Spinal cord (tissue), 9 donors: ENCODE measurements at regions not wholly inside any gene's neighbourhood (a gene's known extent, or its start where the extent isn't known, plus 50 kb on each side); places are given as distances from the start of the nearest gene placed in this dataset.
A peak's percentile ranks its signal among the peaks of the same experiment; 100 is the strongest.

Source experiments
- DNase-seq, 6 donors: peaks; one replicate each; pipeline versions ENCODE4 v3.0.0 to v3.0.0-alpha.2; 2013 to 2015; ENCODE audit warnings: low spot score in 6 of 6, low read depth in 4 of 6
- H3K27ac ChIP-seq: one replicate; pipeline ENCODE4 v1.5.1; 2013; ENCODE audit warnings: low read depth, low read length, control low read depth
- H3K27me3 ChIP-seq: one replicate; pipeline ENCODE4 v1.6.1; 2013; ENCODE audit warnings: low read length; ENCODE audit not compliant: control insufficient read depth, insufficient read depth
- H3K36me3 ChIP-seq: one replicate; pipeline ENCODE4 v1.6.1; 2013; ENCODE audit warnings: low read length; ENCODE audit not compliant: control insufficient read depth, insufficient read depth
- H3K4me1 ChIP-seq: one replicate; pipeline ENCODE4 v1.6.1; 2013; ENCODE audit warnings: low read length; ENCODE audit not compliant: control insufficient read depth, insufficient read depth
- H3K4me3 ChIP-seq: one replicate; pipeline ENCODE4 v1.5.1; 2013; ENCODE audit warnings: low read depth, low read length, control low read depth
- H3K9me3 ChIP-seq: one replicate; pipeline ENCODE4 v1.6.1; 2013; ENCODE audit warnings: low read length; ENCODE audit not compliant: control insufficient read depth, insufficient read depth
- WGBS: methylation state at CpG from one replicate; pipeline ENCODE4 v1.1.5; 2013; ENCODE audit warnings: missing lambda C conversion rate; ENCODE audit not compliant: insufficient coverage; 5-methylcytosine and 5-hydroxymethylcytosine counted together
- donor health status: healthy.

- H3K27ac ChIP-seq: no peak overlapping the region
- H3K9me3 ChIP-seq: no peaks in the 10 kb centered on the region
- H3K27me3 ChIP-seq: no peaks in the 10 kb centered on the region
- WGBS: 65% methylated on average over 4 of the region's 6 CpGs
- no peaks in the 10 kb centered on the region for H3K36me3 ChIP-seq
- peak in 1 of 6 donors; percentile 73 for DNase-seq
- H3K4me3 ChIP-seq: no peak overlapping the region
- H3K4me1 ChIP-seq: no peaks in the 10 kb centered on the region
These were observed 200.8 kb downstream of the ADRA2A start for GRCh38 chr10:111277661-111278060.

GRCh38 chr10:111278266-111278665 is 201.4 kb downstream of the ADRA2A start:
- Histone ChIP-seq H3K36me3 (no peaks in the 10 kb centered on the region), H3K4me3 (no peak overlapping the region), H3K4me1 (no peaks in the 10 kb centered on the region), H3K9me3 (no peaks in the 10 kb centered on the region), H3K27me3 (no peaks in the 10 kb centered on the region), H3K27ac (no peak overlapping the region)
- DNase-seq: peak in 1 of 6 donors; percentile 48
- WGBS: 93% methylated on average over 3 of the region's 3 CpGs

- WGBS: 23% methylated on average over 2 of the region's 4 CpGs
- DNase-seq: peak in 5 of 6 donors; percentile 24 to 79 (median 39)
- no peaks in the 10 kb centered on the region for H3K36me3 ChIP-seq
These were observed 204.7 kb downstream of the ADRA2A start for GRCh38 chr10:111281516-111281915.

GRCh38 chr10:111289461-111289860 is 212.6 kb downstream of the ADRA2A start:
- DNase-seq: peak in 2 of 6 donors; percentile 7 to 25
- H3K27ac ChIP-seq: no peak overlapping the region
- no peaks in the 10 kb centered on the region for H3K27me3 ChIP-seq
- 50% methylated on average over 3 of the region's 5 CpGs for WGBS
- H3K4me3 ChIP-seq: no peak overlapping the region
- H3K4me1 ChIP-seq: no peaks in the 10 kb centered on the region
- no peaks in the 10 kb centered on the region for H3K9me3 ChIP-seq
- H3K36me3 ChIP-seq: no peaks in the 10 kb centered on the region

More at GRCh38 chr10:111281516-111281915, 204.7 kb downstream of the ADRA2A start:
- no peaks in the 10 kb centered on the region for H3K9me3 ChIP-seq
- H3K4me1 ChIP-seq: no peaks in the 10 kb centered on the region
- H3K27ac ChIP-seq: no peak overlapping the region
- no peaks in the 10 kb centered on the region for H3K27me3 ChIP-seq
- no peak overlapping the region for H3K4me3 ChIP-seq

GRCh38 chr10:111290649-111291048 is 213.8 kb downstream of the ADRA2A start:
- no peaks in the 10 kb centered on the region for H3K27me3 ChIP-seq
- H3K36me3 ChIP-seq: no peaks in the 10 kb centered on the region
- DNase-seq: peak in 1 of 6 donors; percentile 15
- no peaks in the 10 kb centered on the region for H3K9me3 ChIP-seq
- WGBS: no CpG with 5 or more reads among the region's 3 CpGs
- H3K27ac ChIP-seq: no peak overlapping the region
- no peaks in the 10 kb centered on the region for H3K4me1 ChIP-seq
- no peak overlapping the region for H3K4me3 ChIP-seq

GRCh38 chr10:111295788-111296187 is 219.0 kb downstream of the ADRA2A start:
- Histone ChIP-seq H3K4me1 (no peaks in the 10 kb centered on the region), H3K27me3 (no peaks in the 10 kb centered on the region), H3K4me3 (no peak overlapping the region), H3K27ac (no peak overlapping the region), H3K36me3 (no peaks in the 10 kb centered on the region), H3K9me3 (no peaks in the 10 kb centered on the region)
- 100% methylated on average over 1 of the region's 1 CpG for WGBS
- DNase-seq: no peak

GRCh38 chr10:111297351-111297848 is 220.6 kb downstream of the ADRA2A start:
- H3K27ac ChIP-seq: no peak overlapping the region
- H3K27me3 ChIP-seq: no peaks in the 10 kb centered on the region
- peak in 1 of 6 donors; percentile 32 for DNase-seq
- H3K4me3 ChIP-seq: no peak overlapping the region
- no peaks in the 10 kb centered on the region for H3K36me3 ChIP-seq
- 92% methylated on average over 5 of the region's 6 CpGs for WGBS
- no peaks in the 10 kb centered on the region for H3K9me3 ChIP-seq
- H3K4me1 ChIP-seq: no peaks in the 10 kb centered on the region

GRCh38 chr10:111298031-111298430 is 221.2 kb downstream of the ADRA2A start:
- no peaks in the 10 kb centered on the region for H3K4me1 ChIP-seq
- H3K4me3 ChIP-seq: no peak overlapping the region
- H3K27me3 ChIP-seq: no peaks in the 10 kb centered on the region
- DNase-seq: no peak
- no peak overlapping the region for H3K27ac ChIP-seq
- H3K36me3 ChIP-seq: no peaks in the 10 kb centered on the region
- no peaks in the 10 kb centered on the region for H3K9me3 ChIP-seq
- WGBS: 56% methylated on average over 3 of the region's 4 CpGs

GRCh38 chr10:111299037-111299436 is 222.2 kb downstream of the ADRA2A start:
- Histone ChIP-seq H3K9me3 (no peaks in the 10 kb centered on the region), H3K36me3 (no peaks in the 10 kb centered on the region), H3K4me1 (no peaks in the 10 kb centered on the region), H3K4me3 (no peak overlapping the region), H3K27me3 (no peaks in the 10 kb centered on the region), H3K27ac (no peak overlapping the region)
- DNase-seq: no peak
- WGBS: 100% methylated on average over 1 of the region's 2 CpGs

- Histone ChIP-seq H3K4me3 (no peak overlapping the region), H3K27me3 (no peaks in the 10 kb centered on the region), H3K27ac (no peak overlapping the region), H3K9me3 (no peaks in the 10 kb centered on the region), H3K4me1 (no peaks in the 10 kb centered on the region), H3K36me3 (no peaks in the 10 kb centered on the region)
- WGBS: 55% methylated on average over 4 of the region's 4 CpGs
- DNase-seq: no peak
These were observed 227.1 kb downstream of the ADRA2A start for GRCh38 chr10:111303887-111304286.
